Retinal pigment epithelial cell (primary cell): ENCODE measurements at regions not wholly inside any gene's neighbourhood (a gene's known extent, or its start where the extent isn't known, plus 50 kb on each side); places are given as distances from the start of the nearest gene placed in this dataset.

Experiments
- DNase-seq: peaks from one replicate; pipeline ENCODE4 v3.0.0-alpha.2; 2010; ENCODE audit warnings: low read depth
- H3K4me3 ChIP-seq: 2 replicates; pipeline ENCODE4 v1.5.1; 2011; ENCODE audit warnings: mild to moderate bottlenecking, low read length, control low read depth, moderate library complexity
- CTCF ChIP-seq: conservative IDR thresholded peaks from 2 replicates; pipeline ENCODE4 v1.5.1; 2011; ENCODE audit warnings: low read depth, low read length, control low read depth, inconsistent platforms

- H3K4me3 ChIP-seq, result no peak overlapping the region
- DNase-seq, result no peak
- no peak for TF ChIP-seq CTCF
Measured at GRCh38 chr22:48690583-48691317, 1136.9 kb downstream of the BRD1 start.

GRCh38 chr22:48689206-48689605 is 1138.5 kb downstream of the BRD1 start:
- H3K4me3 ChIP-seq, result no peak overlapping the region
- no peak for TF ChIP-seq CTCF
- DNase-seq, result no peak

- no peak for DNase-seq
- no peak for TF ChIP-seq CTCF
- H3K4me3 ChIP-seq, result no peak overlapping the region
Measured at GRCh38 chr22:48688366-48688765, 1139.3 kb downstream of the BRD1 start.

- DNase-seq, result no peak
- no peak for TF ChIP-seq CTCF
- no peak overlapping the region for H3K4me3 ChIP-seq
Measured at GRCh38 chr22:48687606-48688005, 1140.1 kb downstream of the BRD1 start.

GRCh38 chr22:48686694-48687302 is 1140.9 kb downstream of the BRD1 start:
- H3K4me3 ChIP-seq, result no peak overlapping the region
- TF ChIP-seq CTCF, result no peak
- no peak for DNase-seq

GRCh38 chr22:48685767-48686166 is 1141.9 kb downstream of the BRD1 start:
- TF ChIP-seq CTCF, result no peak
- no peak overlapping the region for H3K4me3 ChIP-seq
- DNase-seq, result no peak

GRCh38 chr22:48683640-48684039 is 1144.0 kb downstream of the BRD1 start:
- DNase-seq, result no peak
- no peak for TF ChIP-seq CTCF

More at GRCh38 chr22:48683640-48684039, 1144.0 kb downstream of the BRD1 start:
- no peak overlapping the region for H3K4me3 ChIP-seq
